Loucy (cell line): ENCODE measurements at regions not wholly inside any gene's neighbourhood (a gene's known extent, or its start where the extent isn't known, plus 50 kb on each side); places are given as distances from the start of the nearest gene placed in this dataset.

Experiments
- EZH2phosphoT487 ChIP-seq: fragments of 200-600 bp; IDR thresholded peaks from 2 replicates; pipeline ENCODE4 v1.6.1; 2018; ENCODE audit warnings: antibody characterized with exemption, mild to moderate bottlenecking, moderate library complexity, borderline replicate concordance
- TF ChIP-seq, protein P1 (sequence below): fragments of 200-600 bp; sonication (generic); conservative IDR thresholded peaks from 2 replicates; pipeline ENCODE4 v1.5.1; 2014; ENCODE audit warnings: mild to moderate bottlenecking, antibody characterized with exemption, low read length

DNA sequence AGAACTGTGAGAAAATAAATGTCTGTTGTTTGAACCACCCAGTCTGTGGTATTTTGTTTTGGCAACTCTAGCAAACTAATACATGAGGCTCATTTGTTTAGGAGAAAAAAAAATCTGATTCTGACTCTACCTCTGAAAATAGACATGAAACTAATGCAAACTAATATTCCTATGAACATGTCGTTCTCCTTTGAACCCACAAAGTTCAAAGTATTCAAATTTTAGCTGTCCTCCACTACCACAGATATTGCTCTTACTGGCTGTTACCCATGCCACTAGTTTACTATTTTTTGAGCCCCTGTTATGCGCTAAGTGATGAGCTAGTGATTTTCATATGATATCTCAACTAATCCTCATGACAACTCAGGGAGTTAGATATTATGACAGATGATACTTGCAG, 58.8 kb upstream of the ZNF804B start:
- TF ChIP-seq, protein P1, sequence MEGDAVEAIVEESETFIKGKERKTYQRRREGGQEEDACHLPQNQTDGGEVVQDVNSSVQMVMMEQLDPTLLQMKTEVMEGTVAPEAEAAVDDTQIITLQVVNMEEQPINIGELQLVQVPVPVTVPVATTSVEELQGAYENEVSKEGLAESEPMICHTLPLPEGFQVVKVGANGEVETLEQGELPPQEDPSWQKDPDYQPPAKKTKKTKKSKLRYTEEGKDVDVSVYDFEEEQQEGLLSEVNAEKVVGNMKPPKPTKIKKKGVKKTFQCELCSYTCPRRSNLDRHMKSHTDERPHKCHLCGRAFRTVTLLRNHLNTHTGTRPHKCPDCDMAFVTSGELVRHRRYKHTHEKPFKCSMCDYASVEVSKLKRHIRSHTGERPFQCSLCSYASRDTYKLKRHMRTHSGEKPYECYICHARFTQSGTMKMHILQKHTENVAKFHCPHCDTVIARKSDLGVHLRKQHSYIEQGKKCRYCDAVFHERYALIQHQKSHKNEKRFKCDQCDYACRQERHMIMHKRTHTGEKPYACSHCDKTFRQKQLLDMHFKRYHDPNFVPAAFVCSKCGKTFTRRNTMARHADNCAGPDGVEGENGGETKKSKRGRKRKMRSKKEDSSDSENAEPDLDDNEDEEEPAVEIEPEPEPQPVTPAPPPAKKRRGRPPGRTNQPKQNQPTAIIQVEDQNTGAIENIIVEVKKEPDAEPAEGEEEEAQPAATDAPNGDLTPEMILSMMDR, result no peak
- no peak for TF ChIP-seq EZH2phosphoT487
